GM12874 (cell line): ENCODE measurements at regions not wholly inside any gene's neighbourhood (a gene's known extent, or its start where the extent isn't known, plus 50 kb on each side); places are given as distances from the start of the nearest gene placed in this dataset.

Experiments used
- CTCF ChIP-seq: IDR thresholded peaks from 2 replicates; pipeline ENCODE4 v1.5.1; 2011; ENCODE audit warnings: low read depth, mild to moderate bottlenecking, control low read depth, low read length, moderate library complexity; ENCODE audit not compliant: insufficient read depth

GRCh38 chr6:85116475-85116874 lies 333.4 kb upstream of the NT5E start:
- no peak for TF ChIP-seq CTCF

GRCh38 chr6:85115876-85116275 lies 334.0 kb upstream of the NT5E start:
- no peak for TF ChIP-seq CTCF

- TF ChIP-seq CTCF: no peak
Measured at GRCh38 chr6:85115376-85115775, 334.5 kb upstream of the NT5E start.

DNA sequence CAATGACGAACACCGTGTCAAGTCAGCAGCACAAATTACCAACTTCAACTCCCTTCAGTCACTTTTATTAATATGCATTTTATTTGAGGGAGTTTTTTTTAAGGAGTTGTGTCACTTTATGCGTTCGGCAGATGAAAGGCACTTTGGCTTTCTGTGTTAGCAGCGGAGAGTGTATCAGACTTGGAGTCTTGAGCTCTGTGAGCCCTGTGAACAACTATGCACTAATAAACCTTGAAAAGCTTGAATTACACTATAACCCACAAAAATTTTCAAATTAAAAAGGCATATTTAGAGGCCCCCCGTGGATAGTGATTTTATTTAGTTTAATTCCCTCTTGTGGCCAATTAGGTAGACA lies 335.3 kb upstream of the NT5E start:
- no peak for TF ChIP-seq CTCF

- no peak for TF ChIP-seq CTCF
Measured at GRCh38 chr6:85113934-85114580, 335.8 kb upstream of the NT5E start.

DNA sequence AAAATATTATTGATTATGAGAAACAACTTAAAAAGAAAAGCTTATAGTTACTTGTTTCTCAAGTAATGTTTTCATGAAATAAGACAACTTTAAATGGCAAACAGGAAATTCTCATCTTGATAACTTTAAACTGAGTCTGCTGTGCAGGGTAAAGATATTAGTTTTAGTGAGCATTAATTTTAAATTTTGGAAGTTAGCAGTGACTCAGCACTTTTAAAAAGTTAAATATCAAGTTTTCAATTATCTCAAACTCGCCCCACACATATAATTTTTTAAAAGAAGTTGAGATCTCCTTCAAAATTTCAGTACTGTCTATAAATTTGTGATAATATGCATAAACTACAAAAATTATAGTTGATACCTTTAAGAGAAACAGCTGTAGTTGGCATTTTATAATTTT lies 337.3 kb upstream of the NT5E start:
- no peak for TF ChIP-seq CTCF

DNA sequence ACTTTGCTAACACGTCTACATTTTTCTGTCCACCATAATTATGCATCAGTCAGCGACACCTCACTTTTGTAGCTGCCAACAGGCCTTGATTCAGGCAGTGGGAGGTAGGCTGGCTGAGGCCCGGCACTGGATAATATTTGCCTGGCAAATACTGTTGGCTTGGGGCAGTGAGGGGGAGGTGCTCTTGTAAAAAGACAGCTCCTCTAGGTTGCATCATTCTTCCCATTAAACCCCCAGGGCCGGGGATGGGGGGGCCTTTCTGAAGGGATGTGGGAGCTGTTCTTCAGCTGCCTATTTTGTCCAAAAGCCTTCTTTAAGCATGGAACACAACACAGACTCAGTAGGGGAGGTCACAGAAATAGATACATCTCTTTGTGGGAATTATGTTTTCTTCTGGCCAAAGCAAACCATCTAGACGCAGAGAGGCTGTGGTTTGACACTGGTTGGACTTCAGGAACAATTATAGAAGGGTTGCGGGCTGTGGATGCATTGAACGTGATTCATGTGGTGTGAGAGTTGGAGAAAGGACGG lies 338.3 kb upstream of the NT5E start:
- TF ChIP-seq CTCF: no peak
